WTC11 (cell line): ENCODE measurements at regions not wholly inside any gene's neighbourhood (a gene's known extent, or its start where the extent isn't known, plus 50 kb on each side); places are given as distances from the start of the nearest gene placed in this dataset.

Experiments
- ARID4B ChIP-seq: sonication (generic); formaldehyde crosslinking; IDR thresholded peaks from 2 replicates; pipeline ENCODE4 v1.8.0; 2023; ENCODE audit warnings: missing genetic modification reagents, mild to moderate bottlenecking, borderline replicate concordance
- ATF3 ChIP-seq: sonication (generic); formaldehyde crosslinking; conservative IDR thresholded peaks from 2 replicates; pipeline ENCODE4 v1.8.1; 2022; ENCODE audit warnings: mild to moderate bottlenecking, missing genetic modification reagents
- CTCF ChIP-seq: fragments of 200-600 bp; IDR thresholded peaks from 2 replicates; pipeline ENCODE4 v1.8.0; 2022; ENCODE audit warnings: antibody characterized with exemption
- E2F4 ChIP-seq: sonication (generic); formaldehyde crosslinking; IDR thresholded peaks from 2 replicates; pipeline ENCODE4 v1.8.1; 2022; ENCODE audit warnings: low read depth, mild to moderate bottlenecking, moderate library complexity, missing genetic modification reagents, borderline replicate concordance
- E2F5 ChIP-seq: sonication (generic); formaldehyde crosslinking; IDR thresholded peaks from 2 replicates; pipeline ENCODE4 v1.8.1; 2022; ENCODE audit warnings: mild to moderate bottlenecking, moderate library complexity, missing genetic modification reagents
- ETV6 ChIP-seq: sonication (generic); formaldehyde crosslinking; IDR thresholded peaks from 2 replicates; pipeline ENCODE4 v1.8.1; 2022; ENCODE audit warnings: mild to moderate bottlenecking, missing genetic modification reagents
- GABPB1 ChIP-seq: sonication (generic); formaldehyde crosslinking; IDR thresholded peaks from 2 replicates; pipeline ENCODE4 v1.8.1; 2023; ENCODE audit warnings: mild to moderate bottlenecking, missing genetic modification reagents
- JAZF1 ChIP-seq: fragments of 250-450 bp; sonication (Bioruptor Pico); IDR thresholded peaks from 2 replicates; pipeline ENCODE4 v1.9.0; 2021; ENCODE audit warnings: moderate library complexity, mild to moderate bottlenecking, inconsistent platforms
- PREB ChIP-seq: sonication (generic); formaldehyde crosslinking; IDR thresholded peaks from 2 replicates; pipeline ENCODE4 v1.8.1; 2022; ENCODE audit warnings: mild to moderate bottlenecking, missing genetic modification reagents, moderate library complexity, borderline replicate concordance
- USF1 ChIP-seq: sonication (generic); formaldehyde crosslinking; IDR thresholded peaks from 2 replicates; pipeline ENCODE4 v1.8.0; 2022; ENCODE audit warnings: mild to moderate bottlenecking, missing genetic modification reagents
- ZBTB21 ChIP-seq: sonication (generic); formaldehyde crosslinking; IDR thresholded peaks from 2 replicates; pipeline ENCODE4 v1.8.1; 2023; ENCODE audit warnings: mild to moderate bottlenecking, missing genetic modification reagents, borderline replicate concordance

GRCh38 chr2:235360446-235360845 is 133.4 kb upstream of the AGAP1 start:
- no peak for TF ChIP-seq E2F5
- TF ChIP-seq ARID4B (CRISPR knock-in tag), result no peak
- TF ChIP-seq PREB (CRISPR knock-in tag), result no peak
- TF ChIP-seq ATF3 (CRISPR knock-in tag), result no peak
- TF ChIP-seq GABPB1, result no peak
- no peak for TF ChIP-seq E2F4 (CRISPR knock-in tag)
- TF ChIP-seq ZBTB21 (CRISPR knock-in tag), result no peak
- TF ChIP-seq CTCF, result no peak
- no peak for TF ChIP-seq ETV6 (CRISPR knock-in tag)
- no peak for TF ChIP-seq USF1 (CRISPR knock-in tag)
- no peak for TF ChIP-seq JAZF1 (CRISPR knock-in tag)
